ENCODE measurements at regions not wholly inside any gene's neighbourhood (a gene's known extent, or its start where the extent isn't known, plus 50 kb on each side); places are given as distances from the start of the nearest gene placed in this dataset.
"Not testable (repeated sequence)": the region's sequence is repeated elsewhere in the genome, so short reads cannot be mapped to it uniquely, and the experiment has no call there.

DNA sequence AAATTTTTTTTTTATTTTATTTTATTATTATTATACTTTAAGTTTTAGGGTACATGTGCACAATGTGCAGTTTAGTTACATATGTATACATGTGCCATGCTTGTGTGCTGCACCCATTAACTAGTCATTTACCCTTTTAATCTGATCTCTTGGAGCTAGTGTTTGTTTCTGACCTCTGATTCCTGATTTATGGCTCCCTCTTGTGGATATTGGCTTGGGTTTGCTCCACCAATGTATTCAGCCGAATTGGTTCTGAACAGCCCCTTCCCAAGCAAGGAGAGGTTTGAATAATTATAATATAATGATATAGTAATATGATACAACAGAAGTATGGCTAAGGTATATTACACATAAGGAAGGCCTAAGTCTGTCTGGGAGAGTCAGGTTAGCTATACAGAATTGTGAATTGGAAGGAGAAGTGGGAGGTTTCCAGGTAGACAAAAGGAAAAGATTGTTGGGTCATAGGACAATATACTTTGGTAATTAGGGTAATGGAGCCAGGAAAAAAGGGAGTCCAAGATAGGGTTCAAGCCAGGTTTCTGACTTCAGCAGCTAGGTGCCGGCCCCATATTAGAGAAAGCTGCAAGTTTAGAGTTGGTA, 53.1 kb upstream of the HMCN1 start:
- DNase-seq (ENCODE audit: low spot score), result peak; percentile 12

DNA sequence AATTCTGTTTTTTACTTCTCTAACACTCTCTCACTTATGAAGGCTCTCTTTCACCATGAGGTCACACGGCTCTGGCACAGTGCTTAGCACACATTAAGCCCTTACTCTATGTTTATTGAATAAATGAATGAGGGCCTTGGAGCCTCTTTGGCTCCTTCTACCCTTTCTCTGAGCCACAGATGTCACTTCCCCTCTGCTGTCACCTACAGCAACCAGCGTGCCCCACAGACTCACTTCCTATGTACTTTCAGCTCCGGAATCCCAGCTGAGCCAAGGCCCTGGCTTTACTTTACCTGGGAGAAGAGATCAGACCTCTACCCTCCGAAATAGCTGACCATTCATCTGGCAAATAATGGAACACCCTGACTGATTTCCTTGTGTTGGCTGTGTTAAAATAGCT, 53.7 kb upstream of the HMCN1 start:
- no peak for DNase-seq (ENCODE audit: low spot score)

DNA sequence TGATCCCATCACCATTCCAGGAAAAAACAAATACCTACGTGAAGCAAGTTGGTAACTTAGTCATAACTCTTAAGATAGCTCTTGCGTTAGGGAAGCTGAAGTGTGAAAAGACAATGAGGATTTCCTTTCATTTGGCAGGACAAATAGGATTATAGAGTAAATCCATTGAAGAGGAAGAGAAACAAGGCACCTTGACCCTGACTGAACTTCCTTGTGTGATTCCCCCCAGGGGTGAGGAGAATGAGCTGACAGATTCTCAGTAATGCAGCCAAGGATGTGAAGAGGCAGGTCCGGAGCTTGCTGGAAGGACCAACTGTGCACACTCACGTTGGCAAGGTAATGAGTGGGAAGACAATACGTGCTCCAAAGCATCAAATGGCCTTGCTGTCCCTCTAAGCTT, 55.0 kb upstream of the HMCN1 start:
- DNase-seq (ENCODE audit: low spot score), result no peak

DNA sequence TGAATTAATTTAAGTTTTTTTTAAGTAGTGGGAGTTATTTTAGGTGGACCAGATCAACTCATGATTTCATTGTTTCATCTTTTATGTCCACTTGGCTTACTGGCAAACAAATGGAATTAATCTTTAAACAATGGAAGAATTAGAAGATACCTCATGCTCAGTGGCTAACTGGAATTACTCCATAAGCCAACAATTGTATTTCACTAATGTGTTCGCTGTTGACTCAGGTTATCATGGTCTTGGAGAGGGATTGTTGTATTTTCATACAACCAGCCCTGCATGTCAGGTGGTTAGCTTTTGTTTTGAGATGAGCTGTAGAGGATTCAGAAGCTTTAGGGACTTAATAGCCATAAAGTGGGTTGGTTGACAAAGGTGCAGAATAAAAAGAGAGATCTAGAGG, 57.2 kb upstream of the HMCN1 start:
- DNase-seq (ENCODE audit: low spot score), result no peak

DNA sequence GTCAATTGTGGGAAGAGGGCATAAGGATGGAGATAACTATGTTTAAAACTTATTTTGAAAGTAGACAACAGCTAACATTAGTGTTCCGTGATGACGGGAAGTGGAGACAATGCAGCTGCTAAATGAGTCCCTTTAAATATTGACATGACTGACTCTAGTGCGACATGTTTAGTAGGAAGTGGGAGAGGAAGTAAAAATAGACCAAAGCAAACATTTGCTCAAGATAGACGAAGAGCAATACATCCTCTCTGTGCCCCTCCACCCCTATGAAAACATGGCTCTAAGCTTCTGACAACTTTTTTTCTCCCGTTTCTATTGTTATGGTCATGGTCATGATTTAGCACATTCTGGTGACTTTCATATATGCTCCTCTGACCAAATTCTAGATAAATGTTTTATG, 60.0 kb upstream of the HMCN1 start:
- no peak for DNase-seq (ENCODE audit: low spot score)

DNA sequence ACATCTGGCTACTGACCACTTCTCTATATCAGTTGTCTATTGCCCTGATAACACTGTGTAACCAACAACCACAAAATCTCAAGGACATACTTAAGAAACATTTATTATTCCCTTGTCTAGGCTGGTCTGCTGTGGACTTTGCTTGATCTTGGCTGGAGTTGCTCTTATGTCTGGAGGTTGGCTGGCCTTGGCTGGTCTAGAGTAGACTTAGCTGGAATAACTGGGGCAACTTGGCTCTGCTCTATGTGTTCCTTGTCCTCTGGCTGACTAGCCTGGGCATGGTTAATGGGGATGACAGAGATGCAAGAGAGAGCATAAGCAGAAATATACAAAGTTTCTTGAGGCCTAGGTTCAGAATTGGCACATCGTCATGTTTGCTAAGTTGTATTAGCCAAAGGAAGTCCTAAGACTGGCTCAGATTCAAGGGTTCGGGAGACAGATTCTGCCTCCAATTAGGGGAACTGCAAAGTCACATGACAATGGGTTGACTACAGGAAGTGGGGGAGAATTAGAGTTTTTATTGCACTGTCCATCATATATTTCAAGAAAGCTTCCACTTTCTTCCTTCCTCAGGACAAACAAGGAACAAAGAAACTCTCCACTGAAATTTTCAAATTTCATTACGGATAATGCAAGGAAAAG, 61.4 kb upstream of the HMCN1 start:
- no peak for DNase-seq (ENCODE audit: low spot score)

DNA sequence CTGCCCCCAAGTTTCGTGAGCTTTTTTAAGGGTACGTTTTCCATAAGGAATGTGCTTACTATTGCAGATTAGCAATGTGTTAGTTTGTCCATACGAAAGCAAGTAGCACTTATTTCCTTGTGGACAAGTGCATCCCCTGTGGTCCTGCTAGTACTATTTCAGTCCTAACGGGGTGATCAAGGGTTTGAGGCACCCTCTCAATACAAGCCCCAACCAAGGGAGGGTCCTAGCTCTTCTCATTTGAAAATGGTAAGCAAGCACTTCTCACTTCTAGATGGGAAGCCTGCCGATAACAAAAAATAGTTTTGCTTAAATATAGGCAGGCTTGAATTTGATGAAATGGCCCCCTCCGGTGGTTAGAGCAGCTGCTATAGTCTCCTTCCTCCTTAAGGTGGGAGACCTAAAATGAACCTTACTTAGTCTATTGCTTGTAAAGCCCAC, 64.0 kb upstream of the HMCN1 start:
- DNase-seq (ENCODE audit: low spot score), result no peak

DNA sequence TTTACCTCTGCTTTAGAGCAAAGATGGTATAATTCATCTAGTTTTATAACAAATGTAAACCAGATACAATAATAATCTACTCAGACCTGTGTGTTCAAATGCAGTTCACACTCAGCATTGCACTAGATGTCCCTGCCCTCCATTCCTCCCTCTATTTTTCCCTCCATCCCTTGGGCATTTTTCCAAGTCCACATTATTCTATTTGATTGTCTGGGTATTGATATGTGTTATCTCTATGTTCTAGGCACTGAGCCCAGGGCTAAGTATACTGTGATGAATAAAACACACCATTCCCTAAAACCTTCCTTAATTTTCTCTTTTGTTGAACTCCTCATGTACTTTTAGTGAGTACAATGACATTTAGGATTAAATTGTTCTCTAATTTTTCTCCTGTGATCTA, 66.2 kb upstream of the HMCN1 start:
- DNase-seq (ENCODE audit: low spot score), result no peak

DNA sequence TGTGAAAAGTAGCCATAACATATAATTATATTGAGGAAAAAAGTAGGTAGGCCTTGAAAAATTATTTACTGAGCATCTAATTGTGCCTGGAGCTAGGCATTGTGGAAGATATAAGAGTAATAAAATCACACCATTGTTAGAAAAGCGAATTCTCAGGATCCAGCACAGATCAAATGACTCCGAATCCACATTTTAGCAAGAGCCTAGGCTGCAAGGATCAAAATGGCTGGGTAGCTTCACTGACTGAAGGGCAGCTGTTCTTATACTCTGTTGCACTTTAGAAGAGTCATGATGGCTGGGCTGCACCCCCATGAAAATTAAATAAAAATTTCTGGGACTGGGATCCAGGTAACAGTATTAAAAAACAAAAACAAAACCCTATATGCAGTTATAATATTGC, 67.6 kb upstream of the HMCN1 start:
- no peak for DNase-seq (ENCODE audit: low spot score)

DNA sequence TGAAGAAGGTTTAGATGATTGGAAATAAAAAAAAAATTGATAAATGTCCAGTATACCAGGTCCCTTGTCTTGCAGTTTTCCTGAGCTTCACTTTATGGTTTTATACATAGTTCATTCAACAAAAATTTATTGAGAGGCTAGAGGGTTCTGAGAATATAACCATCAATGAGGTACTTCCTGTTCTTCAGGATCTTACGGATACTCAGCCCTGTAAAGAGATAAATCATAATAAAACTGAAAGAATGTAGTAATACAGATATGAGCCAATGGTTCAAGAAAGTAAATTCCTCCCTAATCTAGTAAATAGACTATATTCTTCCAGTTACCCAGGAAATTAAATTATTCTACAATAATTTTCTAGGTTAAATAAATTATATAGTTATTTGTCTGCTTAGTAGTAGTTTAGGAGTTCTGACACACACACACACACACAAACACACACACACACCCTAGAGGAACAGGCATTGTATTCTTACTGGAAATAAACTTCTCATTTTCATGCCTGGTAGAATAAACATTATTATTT, 70.4 kb upstream of the HMCN1 start:
- DNase-seq (ENCODE audit: low spot score), result no peak

DNA sequence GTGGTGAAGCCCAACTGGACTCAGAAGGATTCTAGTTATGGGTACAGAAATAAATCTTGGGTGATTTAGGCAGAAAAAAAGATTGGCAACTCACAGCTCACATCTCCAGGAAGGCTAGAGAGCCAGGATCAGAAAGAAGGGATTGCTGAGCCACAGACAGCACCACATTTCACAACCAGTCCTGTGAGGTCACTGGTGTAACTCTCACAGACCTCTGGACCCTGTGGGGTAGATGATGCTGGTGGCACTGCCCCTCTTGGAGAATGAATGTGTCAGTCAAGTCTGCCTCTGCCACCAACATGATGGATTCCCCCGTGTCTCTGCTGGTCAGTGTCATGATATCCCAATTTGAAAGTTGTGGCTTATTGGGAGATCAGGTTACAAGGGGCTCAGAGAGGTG, 70.9 kb upstream of the HMCN1 start:
- DNase-seq (ENCODE audit: low spot score), result no peak

DNA sequence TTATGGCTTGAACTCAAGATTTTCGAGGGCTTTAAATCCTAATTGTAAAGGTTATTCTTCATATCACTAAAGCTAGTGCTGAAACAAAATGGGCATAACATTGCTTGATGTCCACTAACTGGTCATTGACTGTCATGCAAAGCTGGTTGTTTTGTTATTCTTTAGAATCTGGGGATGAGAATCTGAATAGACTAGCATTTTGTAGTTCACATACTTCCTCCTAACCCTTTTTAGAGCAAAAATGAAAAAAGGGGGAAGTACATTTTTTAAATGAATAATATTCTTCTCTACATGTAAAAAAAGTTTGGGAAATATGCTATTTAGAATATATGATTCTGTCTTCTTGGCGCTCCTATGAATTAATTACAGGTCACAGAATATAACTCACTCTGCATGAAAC, 72.2 kb upstream of the HMCN1 start:
- no peak for DNase-seq (ENCODE audit: low spot score)

DNA sequence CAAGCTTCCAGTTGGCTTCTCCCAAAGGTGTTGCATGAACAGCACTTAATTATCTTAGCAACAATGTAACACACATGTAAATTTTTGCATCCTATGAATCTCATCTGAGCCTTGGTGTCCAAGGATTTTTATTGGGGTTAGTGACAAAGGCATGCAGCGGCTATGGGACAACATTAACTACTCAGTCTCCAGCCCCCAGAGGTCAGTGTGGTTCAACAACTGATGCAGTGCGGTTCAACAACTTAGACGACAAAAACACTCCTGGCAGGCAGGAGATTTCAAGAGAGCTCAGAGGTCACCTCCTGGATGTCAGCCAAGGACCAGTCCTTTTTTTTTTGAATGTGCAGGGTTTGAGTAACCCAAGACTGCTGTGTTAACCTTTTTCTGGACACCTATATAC, 77.5 kb upstream of the HMCN1 start:
- no peak for DNase-seq (ENCODE audit: low spot score)

DNA sequence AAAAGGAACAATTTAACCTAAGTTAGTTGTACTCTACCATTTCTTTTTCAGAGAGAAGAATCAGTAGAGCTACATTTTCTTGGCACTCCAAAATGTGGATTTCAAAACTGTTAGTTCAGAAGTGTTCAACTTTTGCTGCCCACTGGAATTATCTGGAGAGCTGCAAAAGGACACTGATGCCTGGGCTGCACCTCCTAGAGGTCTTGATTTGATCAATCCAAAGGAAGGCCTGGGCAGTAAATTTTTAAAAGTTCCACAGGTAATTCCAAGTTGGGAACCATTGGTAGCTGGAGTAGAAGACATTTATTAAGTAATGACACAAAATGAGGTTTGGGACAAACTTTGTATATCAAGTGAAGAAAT, 79.3 kb upstream of the HMCN1 start:
- no peak for DNase-seq (ENCODE audit: low spot score)

DNA sequence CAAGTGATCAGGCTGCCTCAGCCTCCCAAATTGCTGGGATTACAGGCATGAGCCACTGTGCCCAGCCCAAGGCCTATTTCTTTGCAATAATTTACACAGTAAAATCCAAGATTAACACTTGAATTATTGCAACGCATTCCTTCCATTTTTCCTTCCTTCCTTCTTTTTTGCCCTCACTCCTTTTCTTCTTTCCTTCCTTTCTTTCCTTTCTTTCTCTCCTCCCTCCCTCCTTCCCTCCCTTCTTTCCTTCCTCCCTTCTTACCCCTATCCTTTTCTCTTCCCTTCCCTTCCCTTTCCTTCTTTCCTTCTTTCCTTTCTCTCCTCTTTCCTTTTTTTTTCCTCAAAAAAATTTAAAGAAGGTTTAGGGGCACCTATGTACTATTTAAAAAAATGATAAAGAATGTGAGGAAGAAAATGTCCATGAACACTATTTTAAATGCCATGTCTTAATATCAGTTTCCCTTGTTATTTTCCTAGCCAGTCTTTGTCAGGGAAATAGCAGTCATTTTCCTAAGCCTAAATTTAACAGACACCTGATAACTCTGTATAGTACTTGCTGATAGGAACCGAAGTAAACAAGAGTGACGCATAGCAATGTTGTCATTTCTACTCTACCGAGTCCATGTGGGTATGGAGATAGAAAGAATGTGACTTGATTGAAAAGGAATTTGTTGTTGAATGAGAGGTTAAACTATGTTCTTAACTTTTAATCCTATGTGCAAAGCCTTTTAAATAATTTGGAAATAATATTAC, 79.8 kb upstream of the HMCN1 start:
- DNase-seq (ENCODE audit: low spot score), result no peak

DNA sequence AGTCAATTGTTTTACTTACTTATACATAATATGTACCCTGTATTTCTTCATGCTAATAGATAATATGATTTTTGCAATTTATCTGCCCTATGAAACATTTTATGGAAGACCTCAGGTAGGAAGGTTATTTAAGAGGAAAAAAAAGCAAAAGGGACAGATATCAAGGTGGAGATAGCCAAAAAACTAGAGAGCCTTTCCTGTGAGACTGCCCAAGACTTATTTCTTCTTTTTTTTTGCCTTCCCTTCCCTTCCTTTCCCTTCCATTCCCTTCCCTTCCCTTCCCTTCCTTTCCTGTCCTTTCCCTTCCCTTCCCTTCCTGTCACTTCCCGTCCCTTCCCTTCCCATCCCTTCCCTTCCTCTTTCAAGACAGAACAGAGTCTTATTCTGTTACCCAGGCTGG, 80.6 kb upstream of the HMCN1 start:
- no peak for DNase-seq (ENCODE audit: low spot score)

DNA sequence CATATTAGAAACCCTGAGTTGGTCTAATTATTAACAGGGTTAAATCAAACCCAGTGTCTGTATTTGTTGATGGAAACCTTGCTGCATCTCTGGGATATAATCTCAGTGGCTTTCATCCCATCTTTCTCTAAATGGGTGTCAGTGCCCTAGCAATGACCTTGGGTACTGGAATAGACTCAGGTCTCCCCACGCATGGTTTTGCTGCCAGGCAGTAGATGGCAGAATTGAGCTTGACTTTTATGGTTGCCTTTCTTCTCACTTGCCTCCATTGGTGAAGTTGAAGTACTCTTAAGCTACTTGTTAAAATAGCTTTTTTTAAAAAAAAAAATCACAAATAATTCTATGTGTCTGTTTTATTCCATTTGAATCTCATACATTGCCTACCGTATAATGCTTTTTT, 81.8 kb upstream of the HMCN1 start:
- DNase-seq (ENCODE audit: low spot score), result no peak

DNA sequence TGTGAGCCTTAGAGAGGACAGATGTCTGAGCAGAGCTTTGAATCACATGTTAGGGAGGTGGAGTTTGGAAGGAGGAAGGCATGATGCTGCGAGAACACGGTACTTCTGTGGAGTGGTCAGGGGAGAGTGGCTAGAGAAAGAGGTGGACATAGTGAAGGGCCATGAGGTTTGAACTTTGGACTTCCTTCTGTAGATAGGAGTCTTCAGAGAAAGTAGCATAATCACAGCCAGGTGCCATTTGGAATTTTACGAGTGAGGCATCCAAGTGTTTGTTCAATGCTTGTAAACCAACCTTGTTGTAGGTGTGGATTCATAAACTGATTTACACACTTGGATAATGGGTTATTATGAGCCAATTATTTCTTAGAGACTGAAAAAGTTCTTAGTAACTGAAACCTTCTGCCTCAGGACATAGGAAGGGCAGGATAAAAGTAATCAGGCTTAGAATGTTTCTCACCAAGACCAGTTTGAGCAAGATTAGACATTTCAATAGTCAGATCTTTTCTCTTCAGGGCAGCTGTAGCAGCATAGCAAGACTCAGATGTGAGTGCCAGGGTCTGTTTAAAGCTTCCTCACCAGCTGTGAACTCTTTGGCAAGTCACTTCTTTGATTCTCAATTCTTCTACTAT, 83.5 kb upstream of the HMCN1 start:
- no peak for DNase-seq (ENCODE audit: low spot score)

DNA sequence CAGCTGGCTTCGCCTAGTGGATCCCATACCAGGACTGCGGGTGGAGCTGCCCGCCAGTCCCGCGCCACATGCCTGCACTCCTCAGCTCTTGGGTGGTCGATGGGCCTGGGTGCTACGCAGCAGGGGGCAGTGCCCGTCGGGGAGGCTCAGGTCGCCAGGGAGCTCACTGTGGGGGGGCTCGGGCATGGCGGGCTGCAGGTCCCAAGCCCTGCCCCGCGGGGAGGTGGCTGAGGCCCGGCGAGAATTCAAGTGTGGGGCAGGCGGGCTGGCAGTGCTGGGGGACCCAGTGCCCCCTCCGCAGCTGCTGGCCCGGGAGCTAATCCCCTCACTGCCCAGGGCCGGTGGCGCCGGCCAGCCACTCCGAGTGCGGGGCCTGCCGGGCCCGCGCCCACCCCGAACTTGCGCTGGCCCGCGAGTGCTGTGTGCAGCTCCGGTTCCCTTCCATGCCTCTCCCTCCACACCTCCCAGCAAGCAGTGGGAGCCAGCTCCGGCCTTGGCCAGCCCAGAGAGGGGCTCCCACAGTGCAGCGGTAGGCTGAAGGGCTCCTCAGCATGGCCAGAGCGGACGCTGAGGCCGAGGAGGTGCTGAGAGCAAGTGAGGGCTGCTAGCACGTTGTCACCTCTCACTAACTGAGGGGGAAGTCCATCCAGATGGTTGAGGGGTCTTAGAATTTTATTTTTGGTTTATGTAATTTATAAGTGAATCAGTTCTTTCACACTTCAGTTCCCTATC, 85.2 kb upstream of the HMCN1 start:
- DNase-seq (ENCODE audit: low spot score), result no peak

DNA sequence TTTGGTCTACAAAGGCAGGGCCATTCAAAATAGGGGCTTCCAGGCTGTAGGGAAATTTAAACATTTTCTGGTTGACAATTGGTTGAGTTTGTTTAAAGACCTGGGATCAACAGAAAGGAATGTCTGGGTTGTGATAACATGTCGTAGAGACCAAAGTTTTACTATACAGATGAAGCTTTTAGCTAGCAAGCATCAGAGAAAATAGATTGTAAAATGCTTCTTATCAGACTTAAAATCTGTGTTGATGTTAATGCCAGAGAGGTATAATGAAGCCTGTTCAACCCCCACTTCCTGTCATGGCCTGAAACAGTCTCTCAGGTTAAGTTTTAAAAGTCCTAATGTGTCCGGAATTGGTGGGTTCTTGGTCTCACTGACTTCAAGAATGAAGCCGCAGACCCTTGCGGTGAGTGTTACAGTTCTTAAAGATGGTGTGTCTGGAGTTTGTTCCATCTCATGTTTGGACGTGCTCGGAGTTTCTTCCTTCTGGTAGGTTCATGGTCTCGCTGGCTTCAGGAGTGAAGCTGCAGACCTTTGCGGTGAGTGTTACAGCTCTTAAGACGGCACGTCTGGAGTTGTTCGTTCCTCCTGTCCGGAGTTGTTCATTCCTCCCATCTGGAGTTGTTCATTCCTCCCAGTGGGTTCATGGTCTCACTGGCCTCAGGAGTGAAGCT, 86.5 kb upstream of the HMCN1 start:
- not testable (repeated sequence) for DNase-seq (ENCODE audit: low spot score)

DNA sequence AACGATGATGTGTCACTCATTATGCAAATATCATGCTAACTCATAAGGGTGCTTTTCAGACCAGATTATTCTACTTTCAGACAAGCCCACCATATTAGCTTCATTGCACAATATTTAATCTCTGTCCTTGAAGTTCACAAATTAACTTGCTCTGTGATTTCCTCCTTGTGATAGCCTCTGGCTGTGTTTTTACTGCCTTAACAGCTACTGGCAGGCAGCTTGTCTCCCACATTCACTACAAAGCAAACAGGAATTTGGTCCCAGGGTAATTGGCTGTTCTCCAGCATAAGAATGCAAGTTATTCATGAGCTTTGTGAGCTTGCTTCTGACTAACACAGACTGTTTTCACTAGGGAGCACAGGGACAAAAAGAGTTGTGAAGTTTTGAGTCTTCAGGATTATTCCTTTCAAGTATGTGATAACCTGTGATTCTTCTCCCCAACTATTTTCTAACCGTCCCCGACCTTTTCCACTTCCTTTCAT, 87.9 kb upstream of the HMCN1 start:
- no peak for DNase-seq (ENCODE audit: low spot score)
